Activated CD4-positive, alpha-beta T cell treated with anti-CD3 and anti-CD28 coated beads, Interleukin-10, Interleukin-2, amounts not matched to agents 100 ng/mL and 50 ng/mL, durations not matched to agents 16 hours and 8 hours (primary cell): ENCODE measurements at regions not wholly inside any gene's neighbourhood (a gene's known extent, or its start where the extent isn't known, plus 50 kb on each side); places are given as distances from the start of the nearest gene placed in this dataset.

Source experiments
- DNase-seq: peaks from one replicate; pipeline ENCODE4 v3.0.0-alpha.2; 2020

GRCh38 chr12:39240587-39240986 lies 202.3 kb downstream of the KIF21A start:
- no peak for DNase-seq

DNA sequence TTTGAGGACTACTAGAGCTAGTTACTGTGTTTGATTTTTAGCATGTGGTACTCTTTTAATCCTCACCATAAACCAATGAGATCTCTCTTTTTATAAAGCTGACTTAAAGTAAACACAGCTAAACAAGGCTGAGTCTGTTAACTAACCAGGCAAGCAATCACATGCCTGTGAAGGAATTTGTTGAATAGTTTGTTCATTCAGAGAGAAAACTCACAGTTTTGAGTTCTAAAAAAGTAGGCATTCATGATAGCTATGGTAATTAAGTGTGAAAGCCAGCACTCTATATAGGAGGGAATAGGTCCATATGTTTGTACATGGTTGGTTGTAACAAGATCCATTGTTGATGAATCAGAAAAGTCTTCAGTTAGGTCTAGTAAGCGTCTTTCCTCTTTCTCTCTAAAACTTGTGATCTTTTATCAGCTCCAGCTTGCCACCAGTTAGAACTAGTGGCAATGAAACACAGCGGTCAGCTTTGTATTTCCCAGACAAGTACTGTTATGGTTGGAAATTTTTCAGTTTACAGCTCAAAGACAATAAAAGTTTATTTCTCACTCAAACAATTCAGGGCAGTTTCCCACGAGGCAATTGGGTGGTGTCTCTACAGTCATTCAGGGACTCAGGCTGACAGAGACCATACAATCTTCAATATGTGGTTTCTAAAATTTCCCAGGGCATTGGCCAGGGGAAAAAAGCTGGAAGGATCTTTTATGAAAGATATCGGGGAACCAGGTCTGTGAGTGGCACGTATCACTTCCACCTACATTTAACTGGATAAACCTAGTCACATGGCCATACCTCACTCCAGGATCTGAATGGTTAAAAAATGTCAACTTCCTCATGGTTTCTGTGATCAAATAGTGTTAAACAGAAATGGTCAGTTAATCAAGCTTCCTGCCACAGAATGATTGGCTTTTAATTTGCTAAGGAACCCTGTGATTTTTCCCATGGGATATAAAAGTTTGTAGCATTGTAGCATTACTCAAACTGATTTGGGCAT lies 203.1 kb downstream of the KIF21A start:
- no peak for DNase-seq

DNA sequence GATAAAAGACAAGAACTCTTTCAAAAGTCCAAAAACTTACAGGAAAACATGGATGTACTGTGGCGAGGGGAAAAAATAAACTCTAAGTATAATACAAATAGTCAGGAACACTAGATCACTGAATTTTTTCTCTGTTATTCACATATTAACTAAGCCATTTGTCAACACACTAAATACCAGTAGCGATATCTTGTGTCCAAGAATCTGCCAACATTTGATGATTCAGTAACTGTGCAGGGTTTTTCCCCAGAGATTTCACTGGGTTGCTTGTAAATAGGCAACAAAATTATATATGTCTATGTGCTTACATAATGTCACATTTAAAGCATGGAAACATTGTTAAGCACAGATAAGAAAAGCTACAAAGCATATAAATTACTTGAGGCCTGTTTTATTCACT lies 205.9 kb downstream of the KIF21A start:
- no peak for DNase-seq

DNA sequence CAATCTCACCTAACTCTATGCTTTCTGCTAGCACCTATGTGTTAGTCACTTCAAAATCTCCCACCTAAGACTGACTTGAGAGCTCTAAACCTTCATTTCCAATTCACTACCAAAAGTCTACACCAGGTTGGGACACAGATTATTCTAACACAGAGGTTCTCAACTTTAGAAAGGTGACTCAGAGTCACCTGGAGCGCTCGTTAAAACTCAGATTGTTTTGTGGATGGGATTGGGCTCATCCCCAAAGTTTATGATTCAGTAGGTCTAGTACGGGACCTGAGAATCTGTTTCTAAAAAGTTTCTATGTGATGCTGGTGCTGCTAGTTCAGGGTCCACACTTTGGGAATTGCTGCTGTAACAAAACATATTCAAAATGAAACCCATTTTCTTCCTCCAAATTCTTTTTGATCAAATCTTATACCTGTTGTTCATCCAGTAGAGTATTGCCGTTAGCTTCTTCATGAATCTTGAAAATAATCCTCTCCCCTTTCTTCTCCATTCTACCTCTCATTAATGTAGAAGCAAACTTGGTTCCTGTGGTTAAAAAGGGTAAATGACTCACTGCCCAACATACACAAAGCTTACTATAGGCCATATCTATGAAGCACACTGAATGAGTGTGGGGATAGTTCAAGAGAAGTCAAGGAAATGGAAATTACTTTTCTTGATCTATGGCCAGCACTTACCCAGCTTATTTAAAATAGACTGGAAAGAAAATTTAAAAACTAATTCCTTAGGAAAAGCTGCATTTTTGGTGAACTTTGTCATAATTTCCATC lies 206.7 kb downstream of the KIF21A start:
- DNase-seq, result no peak

- DNase-seq, result no peak
Measured at GRCh38 chr12:39230086-39230485, 212.8 kb downstream of the KIF21A start.

- DNase-seq, result no peak
Measured at GRCh38 chr12:39227218-39227617, 215.7 kb downstream of the KIF21A start.

GRCh38 chr12:39224971-39225370 lies 217.9 kb downstream of the KIF21A start:
- no peak for DNase-seq

DNA sequence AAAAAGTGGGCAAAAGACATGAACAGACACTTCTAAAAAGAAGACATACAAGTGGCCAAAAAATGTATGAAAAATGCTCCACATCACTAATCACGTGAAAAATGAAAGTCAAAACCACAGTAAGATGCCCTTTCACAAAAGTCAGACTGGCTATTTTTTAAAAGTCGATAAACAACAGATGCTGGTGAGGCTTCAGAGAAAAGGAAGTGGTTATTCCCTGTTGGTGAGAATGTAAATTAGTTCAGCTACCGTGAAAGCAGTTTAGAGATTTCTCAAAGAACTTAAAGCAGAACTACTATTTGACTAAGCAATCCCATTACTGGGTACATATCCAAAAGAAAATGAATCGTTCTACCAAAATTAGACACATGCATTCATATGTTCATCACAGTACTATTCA lies 237.0 kb downstream of the KIF21A start:
- DNase-seq, result peak; percentile 5

- DNase-seq, result no peak
Measured at GRCh38 chr12:39199351-39199750, 243.6 kb downstream of the KIF21A start.

GRCh38 chr12:39188689-39189088 lies 254.2 kb downstream of the KIF21A start:
- DNase-seq, result no peak

GRCh38 chr12:39186744-39187143 lies 256.2 kb downstream of the KIF21A start:
- no peak for DNase-seq

- DNase-seq, result no peak
Measured at GRCh38 chr12:39178837-39179236, 264.1 kb downstream of the KIF21A start.

DNA sequence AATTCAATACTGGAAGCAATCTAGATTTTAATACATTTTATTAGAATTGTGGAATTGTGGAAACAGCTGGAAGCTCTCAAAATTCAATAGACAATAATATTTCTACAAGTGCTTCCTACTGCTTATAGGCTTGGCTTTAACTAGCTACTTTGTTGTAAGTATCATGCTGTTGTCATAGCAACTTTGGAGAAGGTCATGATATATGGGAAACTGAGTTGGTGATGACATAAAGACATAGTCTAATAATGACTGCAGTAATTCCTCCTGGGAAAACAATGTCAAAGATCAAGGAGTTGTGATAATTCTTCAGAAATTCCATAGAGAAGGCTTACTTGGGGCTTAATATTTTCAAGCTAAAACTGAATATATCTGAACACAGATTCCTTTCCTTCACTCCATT lies 266.6 kb downstream of the KIF21A start:
- no peak for DNase-seq

GRCh38 chr12:39173726-39174125 lies 268.3 kb upstream of the CPNE8 start:
- peak; percentile 19 for DNase-seq

GRCh38 chr12:39165338-39165737 lies 259.9 kb upstream of the CPNE8 start:
- no peak for DNase-seq

- no peak for DNase-seq
Measured at GRCh38 chr12:39161465-39162085, 256.2 kb upstream of the CPNE8 start.

DNA sequence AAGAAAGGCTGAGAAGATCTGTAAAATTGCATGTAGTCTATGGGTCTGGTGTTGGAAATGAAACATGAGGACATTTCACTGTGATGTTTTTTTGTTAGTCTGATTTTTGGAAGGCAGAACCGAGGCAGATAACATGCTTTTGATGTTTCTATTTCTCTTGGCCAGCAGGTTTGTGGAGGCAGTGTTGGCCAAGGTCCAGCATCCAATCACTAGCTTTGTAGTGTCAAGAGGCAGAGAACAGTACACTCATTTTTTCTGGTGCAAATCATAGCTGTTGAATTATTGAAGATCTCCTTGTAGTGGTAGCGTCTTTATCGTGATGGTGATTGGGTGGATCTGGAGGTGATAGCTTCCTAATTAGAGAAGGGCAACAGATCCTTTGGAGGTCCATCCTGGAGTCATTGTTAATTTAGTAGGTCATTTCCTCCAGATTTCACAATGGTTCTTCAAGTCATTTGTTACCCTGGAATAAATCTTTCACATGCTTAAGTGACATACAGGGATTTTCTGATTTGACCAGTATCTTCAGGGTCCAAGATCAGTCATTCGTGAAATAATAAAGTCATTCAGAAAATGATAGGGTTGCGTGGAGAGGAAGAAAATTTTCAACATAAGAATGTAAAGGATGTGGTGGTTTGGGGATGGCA lies 252.4 kb upstream of the CPNE8 start:
- DNase-seq, result no peak

GRCh38 chr12:39145175-39145999 lies 240.0 kb upstream of the CPNE8 start:
- DNase-seq, result peak; percentile 69

DNA sequence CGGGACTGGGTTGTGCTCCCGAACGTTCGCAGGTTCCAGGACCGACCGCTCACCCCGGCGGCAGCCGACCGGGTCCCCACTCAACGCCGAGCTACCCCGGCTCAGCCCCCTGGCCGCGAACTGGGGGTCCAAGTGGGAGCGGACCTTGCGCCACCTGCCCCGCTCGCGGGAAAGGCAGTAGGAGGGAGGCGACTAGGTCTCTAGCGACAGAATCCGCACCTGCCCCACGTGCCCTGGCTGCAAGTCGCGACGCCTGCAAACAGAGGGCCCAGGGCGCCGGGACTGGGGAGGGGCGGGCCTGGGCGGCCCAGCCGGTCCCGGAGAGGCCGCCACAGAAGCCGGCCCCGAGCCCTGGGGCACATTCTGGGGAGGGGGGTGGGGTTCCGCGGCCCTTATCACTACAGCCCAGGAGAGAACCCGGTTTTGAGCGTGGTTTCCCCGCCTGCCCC lies 239.2 kb upstream of the CPNE8 start:
- DNase-seq, result no peak

DNA sequence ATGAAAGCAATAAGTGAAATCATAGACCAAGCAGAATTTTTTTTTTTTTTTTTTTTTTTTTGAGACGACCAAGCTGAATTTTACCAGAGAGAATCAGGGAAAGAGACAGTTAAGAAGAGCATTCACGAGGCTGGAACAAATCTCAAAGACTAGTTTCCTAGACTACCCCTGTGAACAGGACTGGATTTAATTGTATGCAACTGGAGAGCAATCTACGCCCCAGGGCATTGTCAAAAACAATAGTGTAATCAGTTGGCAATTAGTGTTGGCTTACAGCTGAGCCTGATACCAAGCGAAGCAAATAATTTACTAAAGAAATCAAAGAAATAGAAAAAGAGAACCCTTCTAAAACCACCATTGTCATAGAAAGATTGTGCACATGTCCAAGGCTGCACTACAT lies 232.9 kb upstream of the CPNE8 start:
- no peak for DNase-seq

DNA sequence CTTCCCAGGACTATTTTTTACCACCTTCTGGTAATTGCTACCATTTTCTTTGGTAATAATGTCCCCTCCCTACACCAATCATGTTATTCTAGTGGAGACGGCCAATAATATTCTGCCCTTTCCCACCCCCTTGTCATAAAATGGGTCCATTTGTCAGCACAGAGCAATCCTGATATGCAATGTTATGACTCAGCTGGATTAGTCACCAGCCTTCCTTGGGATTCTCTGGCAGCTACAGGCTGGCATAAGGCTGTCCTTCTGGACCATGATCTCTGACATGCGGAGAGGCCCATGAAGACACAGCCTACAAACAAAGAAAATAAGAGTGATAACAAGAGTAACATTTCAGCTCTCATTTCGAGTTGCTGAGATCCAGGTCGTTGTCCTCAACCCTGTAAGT lies 222.0 kb upstream of the CPNE8 start:
- DNase-seq, result no peak

DNA sequence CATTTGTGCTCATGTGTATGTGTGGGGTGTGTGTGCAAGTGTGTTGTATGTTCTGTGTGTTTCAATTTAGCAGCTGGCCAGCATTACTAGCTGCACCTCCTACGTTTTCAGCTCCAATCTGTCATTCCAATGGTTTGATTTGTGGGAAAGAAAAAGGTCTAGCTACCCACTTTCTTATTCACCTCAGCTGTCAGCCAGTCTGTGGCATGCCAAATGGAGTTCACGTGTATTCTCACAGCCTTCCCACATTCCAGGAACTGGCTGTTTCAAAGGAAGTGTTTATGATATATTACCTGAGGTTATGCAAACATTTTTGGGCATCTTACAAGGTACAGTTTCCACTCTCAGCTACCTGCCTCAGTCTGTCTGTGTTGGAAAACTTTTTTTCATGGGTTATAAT lies 220.2 kb upstream of the CPNE8 start:
- no peak for DNase-seq
